OCI-LY7 (cell line): ENCODE measurements at regions not wholly inside any gene's neighbourhood (a gene's known extent, or its start where the extent isn't known, plus 50 kb on each side); places are given as distances from the start of the nearest gene placed in this dataset.
"Not testable (repeated sequence)": the region's sequence is repeated elsewhere in the genome, so short reads cannot be mapped to it uniquely, and the experiment has no call there.

Source experiments
- CTCF ChIP-seq: fragments of 200-600 bp; sonication (generic); conservative IDR thresholded peaks from 2 replicates; pipeline ENCODE4 v1.5.1; 2014; ENCODE audit warnings: mild to moderate bottlenecking, antibody characterized with exemption, low read length, moderate library complexity, mixed read lengths
- EZH2phosphoT487 ChIP-seq: fragments of 200-600 bp; sonication (generic); IDR thresholded peaks from 2 replicates; pipeline ENCODE4 v1.6.1; 2018; ENCODE audit warnings: low read depth, borderline replicate concordance, mild to moderate bottlenecking, mixed run types, antibody characterized with exemption, low read length, moderate library complexity, mixed read lengths

DNA sequence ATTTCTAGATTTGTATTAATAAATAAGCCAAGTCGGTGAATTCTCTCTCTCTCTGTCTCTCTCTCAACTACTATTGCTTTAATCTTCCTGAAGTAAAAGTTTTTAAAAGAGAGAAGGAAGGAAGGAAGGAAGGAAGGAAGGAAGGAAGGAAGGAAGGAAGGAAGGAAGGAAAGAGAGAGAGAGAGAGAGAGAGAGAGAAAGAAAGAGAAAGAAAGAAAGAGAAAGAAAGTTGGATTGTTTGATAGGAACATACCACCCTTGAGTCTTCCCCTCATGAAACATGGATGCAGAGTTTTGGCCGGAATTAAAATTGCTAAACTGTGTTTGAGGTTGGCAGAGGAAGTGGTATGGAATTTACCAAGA is 159.9 kb upstream of the NR2F2 start:
- not testable (repeated sequence) for TF ChIP-seq CTCF, EZH2phosphoT487
